OCI-LY7 (cell line): ENCODE measurements at regions not wholly inside any gene's neighbourhood (a gene's known extent, or its start where the extent isn't known, plus 50 kb on each side); places are given as distances from the start of the nearest gene placed in this dataset.

Source experiments
- BruUV-seq: library from RNA; stranded (reverse); fragments of 400-500 nt; replicated peaks from 2 replicates; lab custom pipeline; 2021; lab: Mats Ljungman, UMichigan
- CTCF ChIA-PET: fragments of 300-600 bp; sonication (Branson Sonifier 250); formaldehyde crosslinking; loops from one replicate; lab custom pipeline; 2022; ENCODE audit warnings: antibody characterized with exemption; ENCODE audit not compliant: unreplicated experiment; lab: Charles Lee
- POLR2A ChIA-PET: fragments of 300-600 bp; sonication (Branson Sonifier 250); formaldehyde crosslinking; loops from one replicate; lab custom pipeline; 2022; ENCODE audit warnings: antibody characterized with exemption; lab: Charles Lee
- DNase-seq: peaks from one replicate; pipeline ENCODE4 v3.0.0-alpha.2; 2015; ENCODE audit warnings: low spot score
- H2AFZ ChIP-seq: fragments of 200-600 bp; sonication (generic), shearing (Covaris generic); 2 replicates; pipeline ENCODE4 v1.6.1; 2014; ENCODE audit warnings: mild to moderate bottlenecking, antibody characterized with exemption, low read length, moderate library complexity
- H3K27ac ChIP-seq: fragments of 200-600 bp; sonication (generic); 2 replicates; pipeline ENCODE4 v1.5.1; 2014; ENCODE audit warnings: mixed run types, low read depth, mild to moderate bottlenecking, moderate library complexity, low read length, inconsistent platforms; ENCODE audit not compliant: poor library complexity, severe bottlenecking
- H3K36me3 ChIP-seq: fragments of 200-600 bp; sonication (generic); 2 replicates; pipeline ENCODE4 v1.6.1; 2014; ENCODE audit warnings: mild to moderate bottlenecking, antibody characterized with exemption, low read length, moderate library complexity, mixed read lengths; ENCODE audit not compliant: insufficient read depth
- H3K4me1 ChIP-seq: fragments of 200-600 bp; sonication (generic); 2 replicates; pipeline ENCODE4 v1.5.1; 2014; ENCODE audit warnings: mild to moderate bottlenecking, low read length; ENCODE audit not compliant: insufficient read depth, poor library complexity, severe bottlenecking
- H3K4me2 ChIP-seq: fragments of 200-600 bp; sonication (generic); 2 replicates; pipeline ENCODE4 v1.6.1; 2014; ENCODE audit warnings: mild to moderate bottlenecking, low read length
- H3K4me3 ChIP-seq: fragments of 200-600 bp; sonication (generic); 2 replicates; pipeline ENCODE4 v1.5.1; 2014; ENCODE audit warnings: mild to moderate bottlenecking, low read depth, low read length; ENCODE audit not compliant: poor library complexity, severe bottlenecking
- H3K79me2 ChIP-seq: fragments of 200-600 bp; sonication (generic); 2 replicates; pipeline ENCODE4 v1.6.1; 2016; ENCODE audit warnings: low read depth, mild to moderate bottlenecking, low read length, moderate library complexity, mixed read lengths; ENCODE audit not compliant: insufficient read depth
- H3K9me2 ChIP-seq: fragments of 200-600 bp; sonication (generic); 2 replicates; pipeline ENCODE4 v1.6.1; 2016; ENCODE audit warnings: mild to moderate bottlenecking, low read length, mixed read lengths; ENCODE audit not compliant: insufficient read depth
- H3K9me3 ChIP-seq: fragments of 200-600 bp; sonication (generic); 2 replicates; pipeline ENCODE4 v1.6.1; 2014; ENCODE audit warnings: mild to moderate bottlenecking, mixed run types, low read length, mixed read lengths
- H4K20me1 ChIP-seq: fragments of 200-600 bp; sonication (generic); 2 replicates; pipeline ENCODE4 v1.6.1; 2014; ENCODE audit warnings: mild to moderate bottlenecking, antibody characterized with exemption, low read length, moderate library complexity, mixed read lengths; ENCODE audit not compliant: insufficient read depth
- CTCF ChIP-seq: fragments of 200-600 bp; sonication (generic); conservative IDR thresholded peaks from 2 replicates; pipeline ENCODE4 v1.5.1; 2014; ENCODE audit warnings: mild to moderate bottlenecking, antibody characterized with exemption, low read length, moderate library complexity, mixed read lengths
- EZH2phosphoT487 ChIP-seq: fragments of 200-600 bp; sonication (generic); IDR thresholded peaks from 2 replicates; pipeline ENCODE4 v1.6.1; 2018; ENCODE audit warnings: low read depth, borderline replicate concordance, mild to moderate bottlenecking, mixed run types, antibody characterized with exemption, low read length, moderate library complexity, mixed read lengths
- intact Hi-C: fragments of 100-400 bp; cut with micrococcal nuclease; formaldehyde crosslinking; loops from one replicate; pipeline ENCODE4 v1.10.0; 2022; ENCODE audit not compliant: unreplicated experiment

GRCh38 chr6:21459641-21460040, 133.9 kb upstream of the SOX4 start:
- H3K9me2 ChIP-seq = no peaks in the 10 kb centered on the region
- no peaks in the 10 kb centered on the region for H3K36me3 ChIP-seq
- no peak overlapping the region for H3K27ac ChIP-seq
- no peaks in the 10 kb centered on the region for H3K9me3 ChIP-seq
- no peaks in the 10 kb centered on the region for H3K79me2 ChIP-seq
- H4K20me1 ChIP-seq = no peaks in the 10 kb centered on the region
- DNase-seq = no peak
- H3K4me3 ChIP-seq = no peak overlapping the region
- BruUV-seq = no TSS peak
- no peak overlapping the region for H2AFZ ChIP-seq
- no peak overlapping the region for H3K4me2 ChIP-seq
- TF ChIP-seq CTCF = no peak
- no peak for TF ChIP-seq EZH2phosphoT487
- intact Hi-C loops = no loop called here
- CTCF ChIA-PET = no interaction called here
- no peaks in the 10 kb centered on the region for H3K4me1 ChIP-seq
- POLR2A ChIA-PET = interaction anchor here (0.7 kb wide), 1 partner anchor 1084 kb away, joined by 3 read pairs; no protein-coding TSS in a partner anchor

GRCh38 chr6:21461844-21462518, 131.6 kb upstream of the SOX4 start:
- Histone ChIP-seq H3K4me1 (no peaks in the 10 kb centered on the region), H3K27ac (no peak overlapping the region), H3K9me3 (no peaks in the 10 kb centered on the region), H3K79me2 (no peaks in the 10 kb centered on the region), H3K9me2 (no peaks in the 10 kb centered on the region), H3K36me3 (no peaks in the 10 kb centered on the region), H3K4me3 (no peak overlapping the region), H2AFZ (no peak overlapping the region), H4K20me1 (no peaks in the 10 kb centered on the region), H3K4me2 (no peak overlapping the region)
- BruUV-seq = no TSS peak
- ChIA-PET CTCF (no interaction called here), POLR2A (interaction anchor here (0.5 kb wide), 1 partner anchor 533 kb away, joined by 4 read pairs; no protein-coding TSS in a partner anchor)
- DNase-seq = no peak
- intact Hi-C loops = no loop called here
- no peak for TF ChIP-seq CTCF
- no peak for TF ChIP-seq EZH2phosphoT487

- Histone ChIP-seq H3K4me3 (no peak overlapping the region), H3K27ac (no peak overlapping the region), H2AFZ (no peak overlapping the region), H3K79me2 (no peaks in the 10 kb centered on the region), H3K9me3 (no peaks in the 10 kb centered on the region), H3K4me2 (no peak overlapping the region), H3K9me2 (no peaks in the 10 kb centered on the region), H3K36me3 (no peaks in the 10 kb centered on the region), H4K20me1 (no peaks in the 10 kb centered on the region), H3K4me1 (no peaks in the 10 kb centered on the region)
- BruUV-seq = no TSS peak
- ChIA-PET CTCF (no interaction called here), POLR2A (interaction anchor here (0.6 kb wide), 1 partner anchor 402 kb away, joined by 3 read pairs; no protein-coding TSS in a partner anchor)
- intact Hi-C loops = no loop called here
- TF ChIP-seq CTCF (no peak), EZH2phosphoT487 (no peak)
- DNase-seq = no peak
Observed at GRCh38 chr6:21462519-21462852, 131.1 kb upstream of the SOX4 start.
